RWPE2 (cell line): ENCODE measurements at regions not wholly inside any gene's neighbourhood (a gene's known extent, or its start where the extent isn't known, plus 50 kb on each side); places are given as distances from the start of the nearest gene placed in this dataset.

ENCODE experiments used
- ATAC-seq: fragments of 200-7000 bp; cut with Tn5 transposase; 3 replicates; pipeline ENCODE4 v1.9.1; 2021; ENCODE audit warnings: low read depth
- DNase-seq: peaks from one replicate; pipeline ENCODE4 v3.0.0-alpha.2; 2020; ENCODE audit warnings: low spot score
- H3K27ac ChIP-seq: fragments of 450-650 bp; 2 replicates; pipeline ENCODE4 v1.5.1; 2017; ENCODE audit warnings: mild to moderate bottlenecking; ENCODE audit not compliant: poor library complexity, severe bottlenecking
- H3K27me3 ChIP-seq: fragments of 250-450 bp; sonication (Bioruptor Pico); 2 replicates; pipeline ENCODE4 v1.5.1; 2021; ENCODE audit warnings: mild to moderate bottlenecking, moderate library complexity; ENCODE audit not compliant: insufficient read depth, poor library complexity, severe bottlenecking
- H3K36me3 ChIP-seq: fragments of 250-450 bp; sonication (Bioruptor Pico); 2 replicates; pipeline ENCODE4 v1.5.1; 2020; ENCODE audit warnings: low read depth, mild to moderate bottlenecking, moderate library complexity
- H3K4me1 ChIP-seq: fragments of 250-450 bp; sonication (Bioruptor Pico); 2 replicates; pipeline ENCODE4 v1.5.1; 2021; ENCODE audit warnings: mild to moderate bottlenecking, moderate library complexity; ENCODE audit not compliant: insufficient read depth, poor library complexity, severe bottlenecking
- H3K4me3 ChIP-seq: fragments of 250-450 bp; sonication (Bioruptor Pico); 2 replicates; pipeline ENCODE4 v1.5.1; 2021; ENCODE audit warnings: mild to moderate bottlenecking, moderate library complexity; ENCODE audit not compliant: severe bottlenecking
- H3K9me3 ChIP-seq: fragments of 250-450 bp; sonication (Bioruptor Pico); 2 replicates; pipeline ENCODE4 v1.5.1; 2021; ENCODE audit warnings: mild to moderate bottlenecking, moderate library complexity; ENCODE audit not compliant: severe bottlenecking
- TF ChIP-seq, protein P1 (sequence below): fragments of 450-650 bp; IDR thresholded peaks from one replicate; pipeline ENCODE4 v1.5.1; 2017; ENCODE audit warnings: mild to moderate bottlenecking, moderate library complexity; ENCODE audit not compliant: poor library complexity, severe bottlenecking

DNA sequence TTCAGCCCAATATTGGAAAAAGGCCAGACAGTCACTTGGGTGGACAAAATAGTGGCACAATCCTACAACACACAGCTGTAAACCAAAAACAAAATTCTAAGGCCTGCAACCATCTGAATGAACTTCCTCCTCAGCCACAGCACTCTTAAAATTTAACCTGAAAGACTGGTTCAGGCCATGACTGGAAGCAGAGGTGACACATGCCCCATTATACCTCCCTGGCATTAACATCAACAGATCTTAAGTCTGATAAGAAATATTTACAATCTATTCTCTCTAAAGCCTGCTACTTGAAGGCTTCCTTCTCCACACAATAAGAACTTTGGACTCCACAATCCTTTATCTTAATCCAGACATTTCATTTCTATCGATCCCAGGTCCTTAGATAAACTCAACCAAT lies 192.4 kb upstream of the LRP1B start:
- no peaks in the 10 kb centered on the region for H3K36me3 ChIP-seq
- H3K4me3 ChIP-seq: no peak overlapping the region
- no peaks in the 10 kb centered on the region for H3K4me1 ChIP-seq
- no peak for DNase-seq
- TF ChIP-seq, protein P1, sequence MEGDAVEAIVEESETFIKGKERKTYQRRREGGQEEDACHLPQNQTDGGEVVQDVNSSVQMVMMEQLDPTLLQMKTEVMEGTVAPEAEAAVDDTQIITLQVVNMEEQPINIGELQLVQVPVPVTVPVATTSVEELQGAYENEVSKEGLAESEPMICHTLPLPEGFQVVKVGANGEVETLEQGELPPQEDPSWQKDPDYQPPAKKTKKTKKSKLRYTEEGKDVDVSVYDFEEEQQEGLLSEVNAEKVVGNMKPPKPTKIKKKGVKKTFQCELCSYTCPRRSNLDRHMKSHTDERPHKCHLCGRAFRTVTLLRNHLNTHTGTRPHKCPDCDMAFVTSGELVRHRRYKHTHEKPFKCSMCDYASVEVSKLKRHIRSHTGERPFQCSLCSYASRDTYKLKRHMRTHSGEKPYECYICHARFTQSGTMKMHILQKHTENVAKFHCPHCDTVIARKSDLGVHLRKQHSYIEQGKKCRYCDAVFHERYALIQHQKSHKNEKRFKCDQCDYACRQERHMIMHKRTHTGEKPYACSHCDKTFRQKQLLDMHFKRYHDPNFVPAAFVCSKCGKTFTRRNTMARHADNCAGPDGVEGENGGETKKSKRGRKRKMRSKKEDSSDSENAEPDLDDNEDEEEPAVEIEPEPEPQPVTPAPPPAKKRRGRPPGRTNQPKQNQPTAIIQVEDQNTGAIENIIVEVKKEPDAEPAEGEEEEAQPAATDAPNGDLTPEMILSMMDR: no peak
- no peaks in the 10 kb centered on the region for H3K27me3 ChIP-seq
- H3K9me3 ChIP-seq: no peaks in the 10 kb centered on the region
- no peak for ATAC-seq
- no peak overlapping the region for H3K27ac ChIP-seq

DNA sequence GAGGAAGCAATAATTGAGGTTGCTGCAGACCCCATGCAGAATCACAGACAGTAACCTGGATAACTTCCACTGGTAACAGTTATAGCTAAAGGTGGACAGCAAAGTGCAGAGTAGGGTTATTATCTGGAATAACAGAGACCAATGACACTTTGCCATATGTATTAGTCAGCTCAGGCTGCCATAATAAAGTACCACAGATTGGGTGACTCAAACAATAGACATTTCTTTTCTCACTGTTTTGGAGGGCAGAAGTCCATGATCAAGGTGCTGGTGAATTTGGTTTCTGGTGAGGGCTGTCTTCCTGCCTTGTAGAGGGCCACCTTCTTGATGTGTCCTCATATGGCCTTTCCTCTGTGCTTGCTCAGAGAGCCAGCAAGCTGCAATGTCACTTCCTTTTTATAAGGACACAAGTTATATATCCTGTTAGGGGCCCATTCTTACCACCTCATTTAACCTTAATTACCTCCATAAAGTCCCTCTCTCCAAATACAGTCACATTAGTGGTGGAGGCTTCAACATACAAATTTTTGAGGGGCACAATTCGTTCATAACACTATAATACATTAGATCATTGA lies 191.0 kb upstream of the LRP1B start:
- H3K4me3 ChIP-seq: no peak overlapping the region

DNA sequence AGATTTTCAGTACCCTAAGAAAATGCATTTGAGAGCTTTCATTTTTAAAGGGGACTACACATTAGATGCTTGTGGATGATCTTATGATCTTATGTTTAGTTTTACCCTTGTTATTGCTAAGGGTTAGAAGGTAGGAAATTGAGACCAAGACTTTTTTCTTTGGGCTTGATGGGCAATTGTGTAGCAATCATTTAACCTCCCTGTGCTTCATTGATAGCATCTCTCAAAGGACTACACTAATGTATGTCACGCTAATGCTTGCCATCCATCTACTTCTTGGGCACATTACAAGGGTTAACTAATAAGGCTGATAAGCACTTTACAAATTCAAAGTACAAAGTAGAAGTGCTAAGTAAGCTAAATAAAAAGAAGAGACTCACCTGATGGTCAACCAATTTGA lies 189.3 kb upstream of the LRP1B start:
- H3K4me3 ChIP-seq: no peak overlapping the region
- H3K27me3 ChIP-seq: no peaks in the 10 kb centered on the region
- TF ChIP-seq, protein P1: no peak
- H3K9me3 ChIP-seq: no peaks in the 10 kb centered on the region
- H3K4me1 ChIP-seq: no peaks in the 10 kb centered on the region
- no peak overlapping the region for H3K27ac ChIP-seq
- H3K36me3 ChIP-seq: no peaks in the 10 kb centered on the region
- no peak for DNase-seq
- ATAC-seq: no peak

More for the DNA sequence above, 191.0 kb upstream of the LRP1B start:
- Histone ChIP-seq H3K27me3 (no peaks in the 10 kb centered on the region), H3K27ac (no peak overlapping the region), H3K36me3 (no peaks in the 10 kb centered on the region), H3K4me1 (no peaks in the 10 kb centered on the region), H3K9me3 (no peaks in the 10 kb centered on the region)
- TF ChIP-seq, protein P1: no peak
- DNase-seq: no peak
- no peak for ATAC-seq

DNA sequence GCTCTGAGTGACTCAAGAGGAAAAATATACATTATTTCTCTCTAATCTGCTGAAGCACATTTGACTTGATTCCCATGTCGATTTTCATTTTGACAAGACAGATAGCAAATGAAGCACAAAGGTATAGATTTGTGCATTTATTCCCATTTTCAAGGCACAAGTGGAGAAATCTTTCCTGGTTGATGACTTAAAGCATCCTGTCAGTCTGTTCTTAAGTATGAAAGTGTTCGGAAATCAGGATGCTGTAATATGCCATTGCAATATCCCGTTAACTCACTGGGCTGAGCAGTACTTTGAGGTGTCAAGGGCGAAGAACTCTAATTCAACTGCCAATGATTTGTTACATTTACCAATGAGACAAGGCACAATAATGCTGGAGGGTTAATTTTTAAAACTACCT lies 185.2 kb upstream of the LRP1B start:
- ATAC-seq: no peak
- no peaks in the 10 kb centered on the region for H3K9me3 ChIP-seq
- no peak overlapping the region for H3K4me3 ChIP-seq
- no peaks in the 10 kb centered on the region for H3K36me3 ChIP-seq
- no peaks in the 10 kb centered on the region for H3K27me3 ChIP-seq
- DNase-seq: no peak
- no peaks in the 10 kb centered on the region for H3K4me1 ChIP-seq
- H3K27ac ChIP-seq: no peak overlapping the region
- TF ChIP-seq, protein P1: no peak

DNA sequence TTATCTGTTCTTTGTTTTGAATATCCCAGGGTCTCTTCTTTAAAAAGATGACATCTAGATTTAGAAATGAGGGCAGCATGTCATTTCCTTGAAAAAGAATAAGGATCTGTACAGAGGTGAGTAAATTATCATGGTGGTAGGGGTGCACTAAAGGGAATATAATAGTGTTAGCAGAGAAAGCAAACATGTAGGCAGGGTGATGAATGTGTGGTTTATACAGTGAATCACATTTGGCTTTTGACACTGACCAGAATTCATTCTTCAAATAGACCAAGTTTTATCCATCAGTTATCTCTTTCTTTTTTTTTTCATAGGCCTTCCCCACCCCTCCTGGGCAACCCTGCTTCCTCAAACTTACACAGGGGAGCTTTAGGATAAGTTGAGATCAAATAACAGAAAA lies 184.5 kb upstream of the LRP1B start:
- TF ChIP-seq, protein P1: no peak
- no peaks in the 10 kb centered on the region for H3K36me3 ChIP-seq
- no peak overlapping the region for H3K27ac ChIP-seq
- DNase-seq (no peak), ATAC-seq (no peak)
- no peak overlapping the region for H3K4me3 ChIP-seq
- no peaks in the 10 kb centered on the region for H3K9me3 ChIP-seq
- H3K27me3 ChIP-seq: no peaks in the 10 kb centered on the region
- H3K4me1 ChIP-seq: no peaks in the 10 kb centered on the region
